NT2/D1 (cell line): ENCODE measurements at regions not wholly inside any gene's neighbourhood (a gene's known extent, or its start where the extent isn't known, plus 50 kb on each side); places are given as distances from the start of the nearest gene placed in this dataset.

ENCODE experiments used
- DNase-seq: peaks from one replicate; pipeline ENCODE4 v3.0.0-alpha.2; 2011; ENCODE audit warnings: low read depth, low spot score
- H3K27me3 ChIP-seq: 2 replicates; pipeline ENCODE4 v1.6.0; 2011; ENCODE audit warnings: mild to moderate bottlenecking; ENCODE audit not compliant: insufficient read length, insufficient read depth
- H3K36me3 ChIP-seq: 2 replicates; pipeline ENCODE4 v1.6.1; 2011; ENCODE audit warnings: mild to moderate bottlenecking, low read length, mixed read lengths; ENCODE audit not compliant: insufficient read depth, insufficient read length
- H3K4me1 ChIP-seq: 2 replicates; pipeline ENCODE4 v1.5.1; 2011; ENCODE audit not compliant: insufficient read depth, insufficient read length
- H3K4me3 ChIP-seq: 2 replicates; pipeline ENCODE4 v1.5.1; 2011; ENCODE audit warnings: low read depth; ENCODE audit not compliant: insufficient read length
- H3K9ac ChIP-seq: 2 replicates; pipeline ENCODE4 v1.6.0; 2011; ENCODE audit warnings: low read depth; ENCODE audit not compliant: insufficient read length
- H3K9me3 ChIP-seq: 2 replicates; pipeline ENCODE4 v1.5.1; 2011; ENCODE audit warnings: mild to moderate bottlenecking, low read length; ENCODE audit not compliant: insufficient read depth
- SUZ12 ChIP-seq: IDR thresholded peaks from 2 replicates; pipeline ENCODE4 v1.6.1; 2011; ENCODE audit not compliant: insufficient read length, insufficient read depth; ENCODE audit errors: extremely low read depth
- YY1 ChIP-seq: IDR thresholded peaks from 2 replicates; pipeline ENCODE4 v1.6.1; 2011; ENCODE audit not compliant: insufficient read length, insufficient read depth
- ZNF274 ChIP-seq: IDR thresholded peaks from 2 replicates; pipeline ENCODE4 v1.6.1; 2011; ENCODE audit warnings: mild to moderate bottlenecking, low read depth, low read length

GRCh38 chr7:106606120-106606519, 54.8 kb downstream of the CCDC71L start:
- no peak overlapping the region for H3K9ac ChIP-seq
- no peaks in the 10 kb centered on the region for H3K4me1 ChIP-seq
- H3K27me3 ChIP-seq, result no peaks in the 10 kb centered on the region
- no peak for TF ChIP-seq SUZ12
- TF ChIP-seq YY1, result no peak
- no peak for TF ChIP-seq ZNF274
- no peak overlapping the region for H3K4me3 ChIP-seq
- H3K36me3 ChIP-seq, result no peaks in the 10 kb centered on the region
- DNase-seq, result no peak
- no peaks in the 10 kb centered on the region for H3K9me3 ChIP-seq

GRCh38 chr7:106604971-106605370, 56.0 kb downstream of the CCDC71L start:
- Histone ChIP-seq H3K36me3 (no peaks in the 10 kb centered on the region), H3K9ac (no peak overlapping the region), H3K4me3 (no peak overlapping the region), H3K4me1 (no peaks in the 10 kb centered on the region), H3K9me3 (no peaks in the 10 kb centered on the region), H3K27me3 (no peaks in the 10 kb centered on the region)
- no peak for DNase-seq
- TF ChIP-seq YY1, result no peak
- no peak for TF ChIP-seq SUZ12
- TF ChIP-seq ZNF274, result no peak

- H3K36me3 ChIP-seq, result no peaks in the 10 kb centered on the region
- H3K27me3 ChIP-seq, result no peaks in the 10 kb centered on the region
- no peak overlapping the region for H3K9ac ChIP-seq
- H3K4me3 ChIP-seq, result no peak overlapping the region
- H3K4me1 ChIP-seq, result no peaks in the 10 kb centered on the region
- TF ChIP-seq ZNF274 (no peak), YY1 (no peak), SUZ12 (no peak)
- DNase-seq, result no peak
- H3K9me3 ChIP-seq, result no peaks in the 10 kb centered on the region
Measured at GRCh38 chr7:106604303-106604924, 56.5 kb downstream of the CCDC71L start.

- no peak for DNase-seq
- Histone ChIP-seq H3K9me3 (no peaks in the 10 kb centered on the region), H3K27me3 (no peaks in the 10 kb centered on the region), H3K36me3 (no peaks in the 10 kb centered on the region), H3K9ac (no peak overlapping the region), H3K4me1 (no peaks in the 10 kb centered on the region), H3K4me3 (no peak overlapping the region)
- TF ChIP-seq SUZ12 (no peak), ZNF274 (no peak), YY1 (no peak)
Measured at GRCh38 chr7:106603346-106603745, 57.6 kb downstream of the CCDC71L start.

GRCh38 chr7:106602062-106602461, 58.9 kb downstream of the CCDC71L start:
- H3K9ac ChIP-seq, result no peak overlapping the region
- H3K27me3 ChIP-seq, result no peaks in the 10 kb centered on the region
- H3K4me1 ChIP-seq, result no peaks in the 10 kb centered on the region
- H3K4me3 ChIP-seq, result no peak overlapping the region
- no peaks in the 10 kb centered on the region for H3K9me3 ChIP-seq
- no peaks in the 10 kb centered on the region for H3K36me3 ChIP-seq
- TF ChIP-seq YY1 (no peak), SUZ12 (no peak), ZNF274 (no peak)
- DNase-seq, result no peak

GRCh38 chr7:106600569-106601373, 60.2 kb downstream of the CCDC71L start:
- TF ChIP-seq ZNF274 (no peak), YY1 (no peak), SUZ12 (no peak)
- Histone ChIP-seq H3K4me3 (no peak overlapping the region), H3K9me3 (no peaks in the 10 kb centered on the region), H3K4me1 (no peaks in the 10 kb centered on the region), H3K9ac (no peak overlapping the region), H3K36me3 (no peaks in the 10 kb centered on the region), H3K27me3 (no peaks in the 10 kb centered on the region)
- no peak for DNase-seq

- H3K9me3 ChIP-seq, result no peaks in the 10 kb centered on the region
- no peak for TF ChIP-seq ZNF274
- no peak for TF ChIP-seq SUZ12
- no peak for TF ChIP-seq YY1
- no peak for DNase-seq
- no peaks in the 10 kb centered on the region for H3K27me3 ChIP-seq
- no peak overlapping the region for H3K4me3 ChIP-seq
- H3K4me1 ChIP-seq, result no peaks in the 10 kb centered on the region
- H3K9ac ChIP-seq, result no peak overlapping the region
- no peaks in the 10 kb centered on the region for H3K36me3 ChIP-seq
Measured at GRCh38 chr7:106599343-106599698, 61.6 kb downstream of the CCDC71L start.
